ENCODE measurements at regions not wholly inside any gene's neighbourhood (a gene's known extent, or its start where the extent isn't known, plus 50 kb on each side); places are given as distances from the start of the nearest gene placed in this dataset.

DNA sequence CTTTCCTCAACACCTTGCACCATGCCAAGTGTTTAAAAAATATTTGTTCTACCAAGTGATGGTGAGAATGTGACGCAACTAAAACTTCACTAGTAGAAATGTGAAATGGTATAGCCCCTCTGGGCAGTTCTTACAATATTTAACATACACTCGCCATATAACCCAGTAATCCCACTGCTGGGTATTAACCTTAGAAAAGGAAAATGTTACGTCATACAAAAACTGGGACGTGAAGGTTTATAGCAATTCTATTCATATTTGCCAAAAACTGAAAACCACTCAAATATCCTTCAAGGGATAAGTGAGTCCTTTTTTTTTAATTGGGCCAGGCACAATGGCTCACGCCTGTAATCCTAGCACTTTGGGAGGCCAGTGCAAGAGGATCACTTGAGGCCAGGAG is 279.3 kb downstream of the SKIDA1 start:
- TF ChIP-seq, protein P1, sequence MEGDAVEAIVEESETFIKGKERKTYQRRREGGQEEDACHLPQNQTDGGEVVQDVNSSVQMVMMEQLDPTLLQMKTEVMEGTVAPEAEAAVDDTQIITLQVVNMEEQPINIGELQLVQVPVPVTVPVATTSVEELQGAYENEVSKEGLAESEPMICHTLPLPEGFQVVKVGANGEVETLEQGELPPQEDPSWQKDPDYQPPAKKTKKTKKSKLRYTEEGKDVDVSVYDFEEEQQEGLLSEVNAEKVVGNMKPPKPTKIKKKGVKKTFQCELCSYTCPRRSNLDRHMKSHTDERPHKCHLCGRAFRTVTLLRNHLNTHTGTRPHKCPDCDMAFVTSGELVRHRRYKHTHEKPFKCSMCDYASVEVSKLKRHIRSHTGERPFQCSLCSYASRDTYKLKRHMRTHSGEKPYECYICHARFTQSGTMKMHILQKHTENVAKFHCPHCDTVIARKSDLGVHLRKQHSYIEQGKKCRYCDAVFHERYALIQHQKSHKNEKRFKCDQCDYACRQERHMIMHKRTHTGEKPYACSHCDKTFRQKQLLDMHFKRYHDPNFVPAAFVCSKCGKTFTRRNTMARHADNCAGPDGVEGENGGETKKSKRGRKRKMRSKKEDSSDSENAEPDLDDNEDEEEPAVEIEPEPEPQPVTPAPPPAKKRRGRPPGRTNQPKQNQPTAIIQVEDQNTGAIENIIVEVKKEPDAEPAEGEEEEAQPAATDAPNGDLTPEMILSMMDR (IDR thresholded peaks at IDR 0.05; ENCODE audit: low read depth, low read length, missing control alignments): no peak
- no peak for DNase-seq (ENCODE audit: low read depth)
- H3K4me3 ChIP-seq (ENCODE audit: low read depth, low read length): no peak overlapping the region
- in situ Hi-C loops (cut with HindIII; ENCODE audit: low sequenced_read_pairs): no loop called here

DNA sequence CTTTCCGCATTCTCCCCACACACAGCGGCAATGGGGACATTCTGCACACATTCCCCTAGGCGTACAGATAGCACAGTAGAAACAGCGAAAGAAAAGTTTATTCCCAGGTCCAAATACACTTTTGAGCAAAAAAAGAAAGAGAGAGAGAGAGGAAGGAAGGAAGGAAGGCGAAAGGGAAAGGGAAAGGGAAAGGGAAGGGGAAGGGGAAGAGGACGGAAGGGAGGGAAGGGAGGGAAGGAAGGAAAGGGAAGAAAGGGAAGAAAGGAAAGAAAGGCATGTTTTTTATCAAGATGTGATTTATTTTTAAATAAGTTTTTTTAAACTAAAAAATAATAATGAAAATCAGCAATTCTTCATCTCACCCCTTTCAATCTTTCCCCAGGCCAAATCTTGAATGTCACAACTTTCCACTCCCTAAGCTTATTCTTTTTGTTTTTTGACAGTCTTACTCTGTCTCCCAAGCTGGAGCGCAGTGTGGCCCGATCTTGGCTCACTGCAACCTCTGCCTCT is 281.7 kb downstream of the SKIDA1 start:
- H3K4me3 ChIP-seq (ENCODE audit: low read depth, low read length): no peak overlapping the region
- no peak for DNase-seq (ENCODE audit: low read depth)
- TF ChIP-seq, protein P1 (IDR thresholded peaks at IDR 0.05; ENCODE audit: low read depth, low read length, missing control alignments): no peak
- in situ Hi-C loops (cut with HindIII; ENCODE audit: low sequenced_read_pairs): no loop called here

DNA sequence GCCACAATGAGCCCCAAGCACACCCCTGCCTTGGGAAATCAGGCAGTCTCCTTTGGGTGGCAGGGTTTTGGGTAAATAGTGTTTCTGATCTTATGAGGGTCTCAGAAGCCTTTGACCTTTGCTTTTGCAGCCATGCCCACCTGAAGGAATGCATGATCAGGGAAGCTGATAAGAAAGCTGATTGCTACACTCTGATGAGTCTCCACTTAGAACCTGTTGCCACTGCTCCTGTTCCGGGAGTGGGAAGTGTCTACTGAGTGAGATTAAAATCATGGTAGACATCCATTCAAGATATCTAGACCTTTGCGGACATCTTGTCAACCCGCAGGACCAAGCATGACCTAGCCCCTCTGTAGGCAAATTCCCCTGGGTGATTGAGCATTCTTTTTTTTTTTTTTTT is 282.6 kb downstream of the SKIDA1 start:
- DNase-seq (ENCODE audit: low read depth): no peak
- TF ChIP-seq, protein P1 (IDR thresholded peaks at IDR 0.05; ENCODE audit: low read depth, low read length, missing control alignments): no peak
- H3K4me3 ChIP-seq (ENCODE audit: low read depth, low read length): no peak overlapping the region
- in situ Hi-C loops (cut with HindIII; ENCODE audit: low sequenced_read_pairs): no loop called here

DNA sequence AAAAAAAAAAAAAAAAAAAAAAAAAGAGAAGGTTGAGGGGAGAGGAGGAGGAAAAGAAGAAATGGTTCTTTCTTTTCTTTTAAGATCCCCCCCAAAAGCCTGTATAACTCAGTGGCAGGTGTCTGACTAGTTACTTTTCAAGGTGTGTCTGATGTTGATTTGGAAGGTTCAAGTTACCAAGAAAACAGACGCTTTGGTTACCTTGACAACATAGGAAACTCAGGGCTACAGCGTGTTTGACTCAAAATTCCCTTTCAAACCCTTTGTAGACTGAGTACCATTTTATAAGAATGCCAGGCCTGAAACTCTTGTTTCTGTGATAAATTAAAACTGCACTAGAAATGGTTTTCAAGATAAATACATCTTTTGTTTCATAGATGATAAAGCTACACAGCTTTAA is 286.8 kb downstream of the SKIDA1 start:
- in situ Hi-C loops (cut with HindIII; ENCODE audit: low sequenced_read_pairs): no loop called here
- TF ChIP-seq, protein P1 (IDR thresholded peaks at IDR 0.05; ENCODE audit: low read depth, low read length, missing control alignments): no peak
- H3K4me3 ChIP-seq (ENCODE audit: low read depth, low read length): no peak overlapping the region
- no peak for DNase-seq (ENCODE audit: low read depth)

DNA sequence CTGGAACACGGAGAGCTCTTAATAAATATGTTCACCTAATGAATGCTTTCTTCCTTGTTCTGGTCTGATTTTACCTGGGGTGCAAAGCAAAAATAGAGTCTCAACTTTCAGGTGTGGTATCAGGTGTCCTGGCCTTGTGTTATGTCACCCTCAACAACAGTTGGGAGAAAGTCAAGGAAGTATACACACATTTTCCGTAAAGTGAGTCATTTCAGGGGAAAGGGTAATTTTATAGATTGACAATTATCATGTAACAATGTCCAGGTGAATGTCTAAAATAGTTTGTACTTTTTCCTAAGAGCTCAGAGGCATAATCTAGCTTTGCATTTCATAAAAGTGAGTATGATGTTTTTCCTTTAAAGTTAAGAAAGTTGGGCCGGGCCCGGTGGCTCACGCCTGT is 287.4 kb downstream of the SKIDA1 start:
- no peak overlapping the region for H3K4me3 ChIP-seq (ENCODE audit: low read depth, low read length)
- in situ Hi-C loops (cut with HindIII; ENCODE audit: low sequenced_read_pairs): no loop called here
- TF ChIP-seq, protein P1 (IDR thresholded peaks at IDR 0.05; ENCODE audit: low read depth, low read length, missing control alignments): no peak
- no peak for DNase-seq (ENCODE audit: low read depth)

DNA sequence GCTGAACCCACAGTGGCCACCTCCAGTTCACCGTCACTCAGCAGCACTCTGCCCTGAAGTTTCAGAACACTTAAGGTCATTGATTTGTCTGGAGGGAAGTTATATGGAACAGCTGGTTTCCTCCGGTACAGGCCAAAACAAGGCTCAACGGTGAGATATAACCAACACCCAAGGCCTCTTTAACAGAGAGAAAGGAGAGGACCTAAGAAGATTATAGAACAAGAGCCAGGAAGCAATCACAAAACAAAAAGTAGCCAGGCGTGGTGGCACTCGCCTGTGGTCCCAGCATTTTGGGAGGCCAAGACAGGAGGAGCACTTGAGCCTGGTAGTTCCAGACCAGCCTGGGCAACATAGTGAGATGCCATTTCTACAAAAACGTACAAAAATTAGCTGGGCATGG is 290.7 kb downstream of the SKIDA1 start:
- no peak overlapping the region for H3K4me3 ChIP-seq (ENCODE audit: low read depth, low read length)
- in situ Hi-C loops (cut with HindIII; ENCODE audit: low sequenced_read_pairs): no loop called here
- DNase-seq (ENCODE audit: low read depth): no peak
- TF ChIP-seq, protein P1 (IDR thresholded peaks at IDR 0.05; ENCODE audit: low read depth, low read length, missing control alignments): no peak

DNA sequence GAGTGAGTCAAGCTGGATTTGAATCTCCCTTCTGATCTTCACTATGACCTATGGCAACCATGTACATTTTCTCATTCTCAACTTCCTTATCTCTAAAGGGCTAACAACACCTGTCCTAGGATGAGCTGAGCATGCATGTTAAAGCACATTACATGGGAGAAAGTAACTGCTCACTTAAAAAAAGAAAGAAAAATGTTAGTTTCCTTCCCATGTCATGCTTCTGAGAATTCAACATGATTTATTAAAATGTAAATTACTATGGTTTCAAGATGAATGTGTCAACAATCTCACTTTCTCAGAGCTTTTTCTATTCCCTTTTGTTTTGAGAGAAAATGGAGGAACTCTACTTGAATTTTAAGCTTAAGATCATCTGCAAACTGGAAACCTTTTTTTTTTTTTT is 295.3 kb downstream of the SKIDA1 start:
- H3K4me3 ChIP-seq (ENCODE audit: low read depth, low read length): no peak overlapping the region
- TF ChIP-seq, protein P1 (IDR thresholded peaks at IDR 0.05; ENCODE audit: low read depth, low read length, missing control alignments): no peak
- DNase-seq (ENCODE audit: low read depth): no peak
- in situ Hi-C loops (cut with HindIII; ENCODE audit: low sequenced_read_pairs): no loop called here
